Endothelial cell of umbilical vein (primary cell): ENCODE measurements at regions not wholly inside any gene's neighbourhood (a gene's known extent, or its start where the extent isn't known, plus 50 kb on each side); places are given as distances from the start of the nearest gene placed in this dataset.
"Not testable (repeated sequence)": the region's sequence is repeated elsewhere in the genome, so short reads cannot be mapped to it uniquely, and the experiment has no call there.

Experiments used
- BruUV-seq: library from RNA; stranded (reverse); fragments of 400-500 nt; replicated peaks from 2 replicates; lab custom pipeline; 2021; lab: Mats Ljungman, UMichigan
- CTCF ChIA-PET: fragments of 300-600, 350-600 bp; sonication (Branson Sonifier 250); formaldehyde crosslinking; loops from one replicate; lab custom pipeline; 2021; ENCODE audit warnings: antibody characterized with exemption, inconsistent platforms; lab: Charles Lee
- POLR2A ChIA-PET: fragments of 300-600, 350-600 bp; sonication (Branson Sonifier 250); formaldehyde crosslinking; loops from one replicate; lab custom pipeline; 2021; ENCODE audit warnings: antibody characterized with exemption, inconsistent platforms; lab: Charles Lee
- DNase-seq: peaks from one replicate; pipeline ENCODE4 v3.0.0-alpha.2; 2011; ENCODE audit warnings: low read depth, low spot score
- FAIRE-seq: peaks from 2 replicates; lab custom pipeline; 2011; peaks lifted over from hg19 to GRCh38; lab: Jason Lieb, UNC
- H2AFZ ChIP-seq: 2 replicates; pipeline ENCODE4 v1.6.0; 2012; ENCODE audit warnings: low read depth, low read length, control low read depth, inconsistent platforms
- H3K27ac ChIP-seq: 2 replicates; pipeline ENCODE4 v1.5.1; 2011; ENCODE audit warnings: low read depth, mild to moderate bottlenecking, control low read depth, low read length, moderate library complexity; ENCODE audit not compliant: insufficient read depth
- H3K27me3 ChIP-seq, 2 experiments: 2 replicates each; pipeline versions ENCODE4 v1.6.0 to v1.6.1; 2011; ENCODE audit warnings: low read length in 2 of 2, mixed read lengths in 1 of 2; ENCODE audit not compliant: control insufficient read depth in 2 of 2, insufficient read depth in 2 of 2
- H3K36me3 ChIP-seq, 2 experiments: 2 replicates in 1 of 2; 3 replicates in 1 of 2; pipeline ENCODE4 v1.5.1; 2011; ENCODE audit warnings: low read length in 2 of 2, mild to moderate bottlenecking in 1 of 2, moderate library complexity in 1 of 2; ENCODE audit not compliant: control insufficient read depth in 2 of 2, insufficient read depth in 2 of 2; ENCODE audit errors: extremely low read depth in 1 of 2
- H3K4me1 ChIP-seq: 3 replicates; pipeline ENCODE4 v1.5.1; 2011; ENCODE audit warnings: mild to moderate bottlenecking, low read length; ENCODE audit not compliant: control insufficient read depth, insufficient read depth; ENCODE audit errors: extremely low read depth
- H3K4me2 ChIP-seq: 2 replicates; pipeline ENCODE4 v1.6.1; 2011; ENCODE audit warnings: low read length, control low read depth, mixed read lengths; ENCODE audit not compliant: insufficient read depth
- H3K4me3 ChIP-seq, 3 experiments: fragments of 200-600 bp in 1 of 3; sonication (generic), shearing (Covaris generic) in 1 of 3; replicated peaks in 1 of 3; 2 replicates each; pipeline ENCODE4 v1.5.1; 2011 to 2016; ENCODE audit warnings: control low read depth in 3 of 3, low read length in 3 of 3, mild to moderate bottlenecking in 2 of 3, inconsistent platforms in 1 of 3, low read depth in 1 of 3, moderate library complexity in 1 of 3; ENCODE audit not compliant: insufficient read depth in 1 of 3
- H3K79me2 ChIP-seq: 2 replicates; pipeline ENCODE4 v1.6.0; 2012; ENCODE audit warnings: low read length, inconsistent platforms; ENCODE audit not compliant: control insufficient read depth, insufficient read depth
- H3K9ac ChIP-seq: replicated peaks from 2 replicates; pipeline ENCODE3; 2011; ENCODE audit warnings: low read length, control low read depth; ENCODE audit not compliant: insufficient read depth; ENCODE audit errors: extremely low read depth
- H3K9me1 ChIP-seq: replicated peaks from 3 replicates; pipeline ENCODE4 v1.6.0; 2011; ENCODE audit warnings: mild to moderate bottlenecking, low read length; ENCODE audit not compliant: control insufficient read depth, insufficient read depth; ENCODE audit errors: extremely low read depth
- H3K9me3 ChIP-seq: replicated peaks from 2 replicates; pipeline ENCODE4 v1.5.1; 2012; ENCODE audit warnings: low read length, inconsistent platforms; ENCODE audit not compliant: control insufficient read depth, insufficient read depth
- H4K20me1 ChIP-seq: replicated peaks from 2 replicates; pipeline ENCODE3; 2011; ENCODE audit warnings: mild to moderate bottlenecking, low read length; ENCODE audit not compliant: control insufficient read depth, insufficient read depth; ENCODE audit errors: extremely low read depth
- CTCF ChIP-seq, 2 donors: IDR thresholded peaks; 1 replicate in 1 of 2; 2 replicates in 1 of 2; pipeline ENCODE4 v1.5.1; 2011; ENCODE audit warnings: low read length in 2 of 2, mild to moderate bottlenecking in 2 of 2, moderate library complexity in 2 of 2, control low read depth in 1 of 2, inconsistent platforms in 1 of 2, low read depth in 1 of 2; ENCODE audit not compliant: insufficient read depth in 1 of 2; ENCODE audit errors: extremely low read depth in 1 of 2
- GATA2 ChIP-seq: IDR thresholded peaks from 2 replicates; pipeline ENCODE4 v1.7.0; 2011; ENCODE audit warnings: low read depth, mild to moderate bottlenecking, moderate library complexity, mixed read lengths, low read length; ENCODE audit not compliant: insufficient read length, insufficient read depth
- JUN ChIP-seq: IDR thresholded peaks from 2 replicates; pipeline ENCODE4 v1.6.1; 2011; ENCODE audit warnings: borderline replicate concordance, low read depth; ENCODE audit not compliant: insufficient read length, insufficient read depth
- MAX ChIP-seq: IDR thresholded peaks from 2 replicates; pipeline ENCODE4 v1.6.1; 2011; ENCODE audit not compliant: insufficient read depth, insufficient read length
- POLR2A ChIP-seq: IDR thresholded peaks from 2 replicates; pipeline ENCODE4 v1.6.1; 2012; ENCODE audit warnings: low read depth, mild to moderate bottlenecking, control low read depth, low read length
- POLR2AphosphoS5 ChIP-seq: IDR thresholded peaks from 2 replicates; pipeline ENCODE4 v1.6.1; 2012; ENCODE audit warnings: low read depth, mild to moderate bottlenecking, control low read depth, low read length, moderate library complexity; ENCODE audit not compliant: insufficient read depth
- dilution Hi-C: fragments of 300-500 bp; cut with MboI; formaldehyde crosslinking; loops from one replicate; pipeline ENCODE4 v1.15.0; 2019; ENCODE audit warnings: low sequenced_read_pairs; ENCODE audit not compliant: extremely low pct_ligation_motif_present
- intact Hi-C: fragments of 100-400 bp; cut with micrococcal nuclease; formaldehyde crosslinking; loops from one replicate; pipeline ENCODE4 v1.10.0; 2022

GRCh38 chr7:119647286-119647685 lies 625.7 kb upstream of the KCND2 start:
- Histone ChIP-seq H3K9me3 (no peaks in the 10 kb centered on the region), H3K4me3 (no peak overlapping the region), H3K9ac (no peak overlapping the region), H3K9me1 (no peaks in the 10 kb centered on the region), H3K27me3 (no peaks in the 10 kb centered on the region), H3K36me3 (no peaks in the 10 kb centered on the region), H3K79me2 (no peaks in the 10 kb centered on the region), H3K4me2 (no peak overlapping the region), H4K20me1 (no peaks in the 10 kb centered on the region), H3K27ac (no peak overlapping the region), H3K4me1 (no peaks in the 10 kb centered on the region), H2AFZ (no peak overlapping the region)
- no TSS peak for BruUV-seq
- no peak for FAIRE-seq
- CTCF ChIA-PET, result no interaction called here
- dilution Hi-C loops (no loop called here), intact Hi-C loops (no loop called here)
- DNase-seq, result no peak
- POLR2A ChIA-PET, result no interaction called here
- TF ChIP-seq POLR2A (no peak), MAX (no peak), CTCF (IDR thresholded peaks at IDR 0.05; ENCODE audit: extremely low read depth in 1 of 2, insufficient read depth in 1 of 2, low read depth in 1 of 2, low read length in 2 of 2) (no peak), JUN (no peak), GATA2 (no peak), POLR2AphosphoS5 (no peak)

- H3K27ac ChIP-seq, BruUV-seq: not testable (repeated sequence)
- FAIRE-seq, result peak; percentile 37
Observed at GRCh38 chr7:119648752-119649151, 624.2 kb upstream of the KCND2 start.

More at GRCh38 chr7:119648752-119649151, 624.2 kb upstream of the KCND2 start:
- intact Hi-C loops, H3K4me1 ChIP-seq, H3K4me2 ChIP-seq, CTCF ChIA-PET, H3K9me3 ChIP-seq, dilution Hi-C loops, H3K9ac ChIP-seq, POLR2A ChIA-PET, H3K36me3 ChIP-seq, H3K9me1 ChIP-seq, H3K4me3 ChIP-seq, DNase-seq, H2AFZ ChIP-seq, H3K27me3 ChIP-seq, H3K79me2 ChIP-seq, H4K20me1 ChIP-seq: not testable (repeated sequence)
